HUDEP-2 (cell line): ENCODE measurements at regions not wholly inside any gene's neighbourhood (a gene's known extent, or its start where the extent isn't known, plus 50 kb on each side); places are given as distances from the start of the nearest gene placed in this dataset.
"Not testable (repeated sequence)": the region's sequence is repeated elsewhere in the genome, so short reads cannot be mapped to it uniquely, and the experiment has no call there.

ENCODE experiments used
- DNase-seq, 76 experiments: peaks; one replicate each; lab custom pipeline; 2025; ENCODE audit not compliant: unreplicated experiment in 76 of 76; lab: John Stamatoyannopoulos, UW

GRCh38 chr12:22808860-22809259 lies 183.9 kb downstream of the ETNK1 start:
- no peak for DNase-seq

GRCh38 chr12:22810036-22810435 lies 185.1 kb downstream of the ETNK1 start:
- DNase-seq: no peak

- DNase-seq: no peak
These were observed 187.6 kb downstream of the ETNK1 start for GRCh38 chr12:22812531-22812930.

GRCh38 chr12:22821985-22822384 lies 197.0 kb downstream of the ETNK1 start:
- no peak for DNase-seq

GRCh38 chr12:22826026-22826425 lies 201.1 kb downstream of the ETNK1 start:
- no peak for DNase-seq

- not testable (repeated sequence) for DNase-seq
These were observed 201.5 kb downstream of the ETNK1 start for GRCh38 chr12:22826446-22826981.

GRCh38 chr12:22828066-22828465 lies 203.1 kb downstream of the ETNK1 start:
- no peak for DNase-seq

GRCh38 chr12:22835431-22835830 lies 210.5 kb downstream of the ETNK1 start:
- no peak for DNase-seq

GRCh38 chr12:22850185-22850584 lies 225.2 kb downstream of the ETNK1 start:
- DNase-seq: no peak

GRCh38 chr12:22851532-22851931 lies 226.6 kb downstream of the ETNK1 start:
- DNase-seq: no peak

GRCh38 chr12:22855456-22855855 lies 230.5 kb downstream of the ETNK1 start:
- DNase-seq: no peak

GRCh38 chr12:22856178-22856577 lies 231.2 kb downstream of the ETNK1 start:
- peak in 3 of 76 experiments; percentile 1 to 10 (median 8) for DNase-seq

GRCh38 chr12:22858849-22859570 lies 234.0 kb downstream of the ETNK1 start:
- DNase-seq: no peak

GRCh38 chr12:22860926-22861325 lies 236.0 kb downstream of the ETNK1 start:
- DNase-seq: no peak

- DNase-seq: no peak
These were observed 240.9 kb downstream of the ETNK1 start for GRCh38 chr12:22865822-22866221.

GRCh38 chr12:22866406-22866805 lies 241.4 kb downstream of the ETNK1 start:
- no peak for DNase-seq

GRCh38 chr12:22874151-22874550 lies 249.2 kb downstream of the ETNK1 start:
- no peak for DNase-seq

- DNase-seq: no peak
These were observed 251.3 kb downstream of the ETNK1 start for GRCh38 chr12:22876262-22876661.

GRCh38 chr12:22879203-22879602 lies 254.2 kb downstream of the ETNK1 start:
- no peak for DNase-seq

GRCh38 chr12:22880331-22880730 lies 255.4 kb downstream of the ETNK1 start:
- no peak for DNase-seq

GRCh38 chr12:22880807-22881206 lies 255.8 kb downstream of the ETNK1 start:
- DNase-seq: no peak

- DNase-seq: no peak
These were observed 257.0 kb downstream of the ETNK1 start for GRCh38 chr12:22881878-22882385.
